ENCODE measurements at regions not wholly inside any gene's neighbourhood (a gene's known extent, or its start where the extent isn't known, plus 50 kb on each side); places are given as distances from the start of the nearest gene placed in this dataset.

GRCh38 chr2:123061534-123061933 is 963.6 kb upstream of the CNTNAP5 start:
- Histone ChIP-seq H3K4me3 (replicated peaks; ENCODE audit: insufficient read depth, low read length) (no peak overlapping the region), H3K27me3 (ENCODE audit: insufficient read depth, poor library complexity, severe bottlenecking) (no peaks in the 10 kb centered on the region), H3K27ac (replicated peaks) (no peak overlapping the region; the same call in 1 of the 2 replicates)
- TF ChIP-seq SPI1 (IDR thresholded peaks at IDR 0.05; ENCODE audit: borderline replicate concordance, low read depth) (no peak), GABPA (IDR thresholded peaks at IDR 0.05; ENCODE audit: low read depth) (no peak), POLR2AphosphoS5 (IDR thresholded peaks at IDR 0.05; ENCODE audit: low read depth) (no peak)
- TF ChIP-seq, protein P1, sequence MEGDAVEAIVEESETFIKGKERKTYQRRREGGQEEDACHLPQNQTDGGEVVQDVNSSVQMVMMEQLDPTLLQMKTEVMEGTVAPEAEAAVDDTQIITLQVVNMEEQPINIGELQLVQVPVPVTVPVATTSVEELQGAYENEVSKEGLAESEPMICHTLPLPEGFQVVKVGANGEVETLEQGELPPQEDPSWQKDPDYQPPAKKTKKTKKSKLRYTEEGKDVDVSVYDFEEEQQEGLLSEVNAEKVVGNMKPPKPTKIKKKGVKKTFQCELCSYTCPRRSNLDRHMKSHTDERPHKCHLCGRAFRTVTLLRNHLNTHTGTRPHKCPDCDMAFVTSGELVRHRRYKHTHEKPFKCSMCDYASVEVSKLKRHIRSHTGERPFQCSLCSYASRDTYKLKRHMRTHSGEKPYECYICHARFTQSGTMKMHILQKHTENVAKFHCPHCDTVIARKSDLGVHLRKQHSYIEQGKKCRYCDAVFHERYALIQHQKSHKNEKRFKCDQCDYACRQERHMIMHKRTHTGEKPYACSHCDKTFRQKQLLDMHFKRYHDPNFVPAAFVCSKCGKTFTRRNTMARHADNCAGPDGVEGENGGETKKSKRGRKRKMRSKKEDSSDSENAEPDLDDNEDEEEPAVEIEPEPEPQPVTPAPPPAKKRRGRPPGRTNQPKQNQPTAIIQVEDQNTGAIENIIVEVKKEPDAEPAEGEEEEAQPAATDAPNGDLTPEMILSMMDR (IDR thresholded peaks at IDR 0.05; ENCODE audit: insufficient read depth, low read length), result no peak
- TF ChIP-seq, protein P2, sequence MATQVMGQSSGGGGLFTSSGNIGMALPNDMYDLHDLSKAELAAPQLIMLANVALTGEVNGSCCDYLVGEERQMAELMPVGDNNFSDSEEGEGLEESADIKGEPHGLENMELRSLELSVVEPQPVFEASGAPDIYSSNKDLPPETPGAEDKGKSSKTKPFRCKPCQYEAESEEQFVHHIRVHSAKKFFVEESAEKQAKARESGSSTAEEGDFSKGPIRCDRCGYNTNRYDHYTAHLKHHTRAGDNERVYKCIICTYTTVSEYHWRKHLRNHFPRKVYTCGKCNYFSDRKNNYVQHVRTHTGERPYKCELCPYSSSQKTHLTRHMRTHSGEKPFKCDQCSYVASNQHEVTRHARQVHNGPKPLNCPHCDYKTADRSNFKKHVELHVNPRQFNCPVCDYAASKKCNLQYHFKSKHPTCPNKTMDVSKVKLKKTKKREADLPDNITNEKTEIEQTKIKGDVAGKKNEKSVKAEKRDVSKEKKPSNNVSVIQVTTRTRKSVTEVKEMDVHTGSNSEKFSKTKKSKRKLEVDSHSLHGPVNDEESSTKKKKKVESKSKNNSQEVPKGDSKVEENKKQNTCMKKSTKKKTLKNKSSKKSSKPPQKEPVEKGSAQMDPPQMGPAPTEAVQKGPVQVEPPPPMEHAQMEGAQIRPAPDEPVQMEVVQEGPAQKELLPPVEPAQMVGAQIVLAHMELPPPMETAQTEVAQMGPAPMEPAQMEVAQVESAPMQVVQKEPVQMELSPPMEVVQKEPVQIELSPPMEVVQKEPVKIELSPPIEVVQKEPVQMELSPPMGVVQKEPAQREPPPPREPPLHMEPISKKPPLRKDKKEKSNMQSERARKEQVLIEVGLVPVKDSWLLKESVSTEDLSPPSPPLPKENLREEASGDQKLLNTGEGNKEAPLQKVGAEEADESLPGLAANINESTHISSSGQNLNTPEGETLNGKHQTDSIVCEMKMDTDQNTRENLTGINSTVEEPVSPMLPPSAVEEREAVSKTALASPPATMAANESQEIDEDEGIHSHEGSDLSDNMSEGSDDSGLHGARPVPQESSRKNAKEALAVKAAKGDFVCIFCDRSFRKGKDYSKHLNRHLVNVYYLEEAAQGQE (IDR thresholded peaks at IDR 0.05; ENCODE audit: insufficient replicate concordance, low read depth), result no peak
- DNase-seq (ENCODE audit: low read depth in 1 of 2, low spot score in 1 of 2), result peak in 1 of 2 experiments; percentile 32

DNA sequence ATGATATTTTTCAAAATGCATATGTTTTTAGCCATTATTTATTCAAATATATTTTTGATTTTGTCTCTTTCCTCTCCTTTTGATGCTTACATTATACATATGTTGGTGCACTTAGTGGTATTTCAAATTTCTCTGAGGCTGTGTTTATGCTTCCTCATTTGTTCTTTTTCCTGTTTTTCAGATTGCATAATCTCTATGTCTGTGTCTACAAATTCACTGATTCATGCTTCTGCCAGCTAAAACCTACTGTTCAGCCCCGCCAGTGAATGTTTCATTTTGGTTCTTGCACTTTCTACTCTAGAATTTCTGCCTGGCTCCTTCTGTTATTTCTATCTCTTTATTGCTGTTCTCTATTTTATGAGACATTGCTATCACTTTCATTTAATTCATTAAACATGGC is 951.7 kb upstream of the CNTNAP5 start:
- TF ChIP-seq SPI1 (IDR thresholded peaks at IDR 0.05; ENCODE audit: borderline replicate concordance, low read depth), result no peak
- no peak for TF ChIP-seq GABPA (IDR thresholded peaks at IDR 0.05; ENCODE audit: low read depth)
- TF ChIP-seq, protein P1 (IDR thresholded peaks at IDR 0.05; ENCODE audit: insufficient read depth, low read length), result no peak
- no peak for TF ChIP-seq POLR2AphosphoS5 (IDR thresholded peaks at IDR 0.05; ENCODE audit: low read depth)
- TF ChIP-seq, protein P2 (IDR thresholded peaks at IDR 0.05; ENCODE audit: insufficient replicate concordance, low read depth), result no peak

GRCh38 chr2:123073956-123074355 is 951.1 kb upstream of the CNTNAP5 start:
- Histone ChIP-seq H3K4me3 (replicated peaks; ENCODE audit: insufficient read depth, low read length) (no peak overlapping the region), H3K27ac (replicated peaks) (peak overlapping the region; percentile 75), H3K27me3 (ENCODE audit: insufficient read depth, poor library complexity, severe bottlenecking) (no peaks in the 10 kb centered on the region)
- DNase-seq (ENCODE audit: low read depth in 1 of 2, low spot score in 1 of 2), result peak in 1 of 2 experiments; percentile 58
- TF ChIP-seq, protein P1 (IDR thresholded peaks at IDR 0.05; ENCODE audit: insufficient read depth, low read length), result no peak
- TF ChIP-seq SPI1 (IDR thresholded peaks at IDR 0.05; ENCODE audit: borderline replicate concordance, low read depth) (peak; percentile 64; the same call in 1 of the 2 replicates), POLR2AphosphoS5 (IDR thresholded peaks at IDR 0.05; ENCODE audit: low read depth) (no peak), GABPA (IDR thresholded peaks at IDR 0.05; ENCODE audit: low read depth) (no peak)

More for the DNA sequence above, 951.7 kb upstream of the CNTNAP5 start:
- Histone ChIP-seq H3K27me3 (ENCODE audit: insufficient read depth, poor library complexity, severe bottlenecking) (no peaks in the 10 kb centered on the region), H3K4me3 (replicated peaks; ENCODE audit: insufficient read depth, low read length) (no peak overlapping the region), H3K27ac (replicated peaks) (peak overlapping the region; percentile 75)
- DNase-seq (ENCODE audit: low read depth in 1 of 2, low spot score in 1 of 2), result peak in 1 of 2 experiments; percentile 53

DNA sequence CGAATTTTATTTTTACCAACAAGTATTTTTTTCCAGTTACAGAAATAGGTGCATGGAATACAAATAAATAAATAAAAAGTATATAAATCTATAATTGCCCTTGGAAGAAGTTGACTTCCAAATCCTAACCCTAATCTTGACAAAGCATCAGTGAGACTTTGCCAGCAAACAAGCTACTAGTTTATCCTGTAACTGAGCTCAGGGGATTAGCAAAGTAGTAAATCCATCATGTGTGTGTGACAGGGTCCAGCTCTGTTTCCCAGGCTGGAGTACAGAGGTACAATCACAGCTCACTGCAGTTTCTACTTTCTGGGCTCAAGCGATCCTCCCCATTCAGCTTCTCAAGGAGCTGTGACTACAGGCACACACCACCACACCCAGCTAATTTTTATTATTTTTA is 948.0 kb upstream of the CNTNAP5 start:
- Histone ChIP-seq H3K4me3 (replicated peaks; ENCODE audit: insufficient read depth, low read length) (no peak overlapping the region), H3K27ac (replicated peaks) (no peak overlapping the region), H3K27me3 (ENCODE audit: insufficient read depth, poor library complexity, severe bottlenecking) (no peaks in the 10 kb centered on the region)
- TF ChIP-seq, protein P1 (IDR thresholded peaks at IDR 0.05; ENCODE audit: insufficient read depth, low read length), result no peak
- TF ChIP-seq POLR2AphosphoS5 (IDR thresholded peaks at IDR 0.05; ENCODE audit: low read depth) (no peak), GABPA (IDR thresholded peaks at IDR 0.05; ENCODE audit: low read depth) (no peak)
- TF ChIP-seq, protein P2 (IDR thresholded peaks at IDR 0.05; ENCODE audit: insufficient replicate concordance, low read depth), result no peak
- DNase-seq (ENCODE audit: low read depth in 1 of 2, low spot score in 1 of 2), result no peak

Measured in HL-60 (cell line).